HG03064 (cell line): ENCODE measurements at regions not wholly inside any gene's neighbourhood (a gene's known extent, or its start where the extent isn't known, plus 50 kb on each side); places are given as distances from the start of the nearest gene placed in this dataset.

Experiments used
- ATAC-seq: cut with Tn5 transposase; IDR thresholded peaks from one replicate; pipeline ENCODE4 v1.9.1; 2021; ENCODE audit warnings: low read depth; ENCODE audit not compliant: unreplicated experiment

GRCh38 chr1:103854279-103854678 lies 104.6 kb downstream of the AMY1C start:
- ATAC-seq, result no peak

- ATAC-seq, result no peak
Observed at GRCh38 chr1:103859721-103860120, 110.0 kb downstream of the AMY1C start.

- no peak for ATAC-seq
Observed at GRCh38 chr1:103898576-103899345, 149.1 kb downstream of the AMY1C start.

- no peak for ATAC-seq
Observed at GRCh38 chr1:103900005-103900404, 150.3 kb downstream of the AMY1C start.

- no peak for ATAC-seq
Observed at GRCh38 chr1:103901072-103901471, 151.4 kb downstream of the AMY1C start.

- no peak for ATAC-seq
Observed at GRCh38 chr1:103905363-103905762, 155.7 kb downstream of the AMY1C start.

- no peak for ATAC-seq
Observed at GRCh38 chr1:103911450-103911849, 161.8 kb downstream of the AMY1C start.

- ATAC-seq, result no peak
Observed at GRCh38 chr1:103917795-103918194, 168.1 kb downstream of the AMY1C start.

- no peak for ATAC-seq
Observed at GRCh38 chr1:103931891-103932290, 182.2 kb downstream of the AMY1C start.

GRCh38 chr1:103937763-103938357 lies 188.2 kb downstream of the AMY1C start:
- no peak for ATAC-seq

GRCh38 chr1:103941086-103941485 lies 191.4 kb downstream of the AMY1C start:
- ATAC-seq, result no peak

GRCh38 chr1:103942029-103942428 lies 192.3 kb downstream of the AMY1C start:
- no peak for ATAC-seq

GRCh38 chr1:103945774-103946173 lies 196.1 kb downstream of the AMY1C start:
- ATAC-seq, result no peak

- ATAC-seq, result no peak
Observed at GRCh38 chr1:103948526-103948925, 198.8 kb downstream of the AMY1C start.

GRCh38 chr1:103949779-103950178 lies 200.1 kb downstream of the AMY1C start:
- no peak for ATAC-seq

GRCh38 chr1:103953386-103953785 lies 203.7 kb downstream of the AMY1C start:
- no peak for ATAC-seq

- ATAC-seq, result no peak
Observed at GRCh38 chr1:103958699-103959098, 209.0 kb downstream of the AMY1C start.

GRCh38 chr1:103959565-103959964 lies 209.9 kb downstream of the AMY1C start:
- ATAC-seq, result no peak

- no peak for ATAC-seq
Observed at GRCh38 chr1:103960045-103960444, 210.3 kb downstream of the AMY1C start.

- no peak for ATAC-seq
Observed at GRCh38 chr1:103960710-103961109, 211.0 kb downstream of the AMY1C start.

- ATAC-seq, result no peak
Observed at GRCh38 chr1:103986792-103987191, 237.1 kb downstream of the AMY1C start.

- ATAC-seq, result no peak
Observed at GRCh38 chr1:103997631-103998030, 247.9 kb downstream of the AMY1C start.
